Activated CD4-positive, alpha-beta T cell treated with anti-CD3 and anti-CD28 coated beads for 1 hour (primary cell): ENCODE measurements at regions not wholly inside any gene's neighbourhood (a gene's known extent, or its start where the extent isn't known, plus 50 kb on each side); places are given as distances from the start of the nearest gene placed in this dataset.
"Not testable (repeated sequence)": the region's sequence is repeated elsewhere in the genome, so short reads cannot be mapped to it uniquely, and the experiment has no call there.

ENCODE experiments used
- DNase-seq: peaks from one replicate; pipeline ENCODE4 v3.0.0-alpha.2; 2020

DNA sequence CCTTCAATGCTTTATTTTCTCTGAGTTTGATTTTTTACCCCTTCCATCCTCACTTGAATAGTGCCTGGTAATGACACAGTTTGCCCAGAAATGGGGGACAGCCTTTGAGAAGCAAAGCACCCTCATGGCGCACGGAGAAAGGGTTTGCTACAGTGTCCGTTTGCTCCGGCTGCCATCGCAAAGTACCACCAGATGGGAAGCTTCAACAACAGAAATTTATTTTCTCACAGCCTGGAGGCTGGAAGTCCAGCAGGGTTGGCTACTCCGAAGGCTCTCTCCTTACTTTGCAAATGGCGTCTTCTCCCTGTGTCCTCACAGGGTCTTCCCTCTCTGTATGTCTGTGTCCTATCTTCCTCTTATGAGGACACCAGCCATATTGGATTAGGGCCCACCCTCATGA, 327.7 kb upstream of the KAZN start:
- no peak for DNase-seq

- no peak for DNase-seq
Observed at GRCh38 chr1:14273811-14274210, 324.7 kb upstream of the KAZN start.

- DNase-seq = not testable (repeated sequence)
Observed at GRCh38 chr1:14279891-14280290, 318.6 kb upstream of the KAZN start.

- no peak for DNase-seq
Observed at GRCh38 chr1:14280909-14281308, 317.6 kb upstream of the KAZN start.

GRCh38 chr1:14281412-14281811, 317.1 kb upstream of the KAZN start:
- no peak for DNase-seq

DNA sequence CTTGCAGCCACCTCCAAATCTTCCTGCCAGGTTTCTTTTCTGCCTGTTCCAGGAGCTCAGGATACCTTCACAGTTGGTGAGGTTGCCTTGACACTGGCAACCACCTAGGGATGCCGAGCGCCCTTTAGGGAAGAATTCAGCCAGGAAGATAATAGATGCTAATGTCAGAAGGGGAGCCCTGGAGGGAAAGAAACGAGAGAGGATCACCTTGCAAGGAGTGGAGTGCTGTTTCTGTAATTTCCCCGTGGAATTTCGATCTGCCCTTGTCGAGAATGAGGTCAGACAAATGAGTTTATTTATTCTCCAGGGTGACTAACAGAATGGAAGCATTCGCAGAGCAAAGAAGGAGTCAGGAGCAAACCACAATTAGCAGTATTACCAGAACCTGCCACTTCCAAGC, 315.8 kb upstream of the KAZN start:
- DNase-seq = no peak

GRCh38 chr1:14285238-14285637, 313.2 kb upstream of the KAZN start:
- DNase-seq = no peak

GRCh38 chr1:14291182-14291581, 307.3 kb upstream of the KAZN start:
- DNase-seq = not testable (repeated sequence)

DNA sequence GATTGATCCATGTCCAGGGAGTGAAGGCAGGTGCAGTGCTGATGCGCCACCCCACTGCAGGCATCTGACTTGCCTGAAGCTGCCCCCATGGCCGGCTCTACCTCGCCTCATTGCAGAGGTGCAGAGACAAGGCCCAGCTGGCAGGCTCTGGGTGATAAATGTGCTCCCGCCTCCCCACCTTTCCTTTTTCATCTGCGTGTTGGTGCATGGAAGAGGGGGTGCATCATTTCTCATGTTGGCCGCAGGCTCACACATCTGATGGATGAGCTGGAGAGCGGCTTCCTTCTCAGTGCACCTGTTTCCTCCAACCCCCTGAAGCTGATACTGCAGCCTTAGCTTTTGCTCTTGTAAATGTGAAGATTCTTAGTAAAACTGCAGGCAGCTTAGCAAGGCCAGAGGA, 306.0 kb upstream of the KAZN start:
- DNase-seq = no peak

DNA sequence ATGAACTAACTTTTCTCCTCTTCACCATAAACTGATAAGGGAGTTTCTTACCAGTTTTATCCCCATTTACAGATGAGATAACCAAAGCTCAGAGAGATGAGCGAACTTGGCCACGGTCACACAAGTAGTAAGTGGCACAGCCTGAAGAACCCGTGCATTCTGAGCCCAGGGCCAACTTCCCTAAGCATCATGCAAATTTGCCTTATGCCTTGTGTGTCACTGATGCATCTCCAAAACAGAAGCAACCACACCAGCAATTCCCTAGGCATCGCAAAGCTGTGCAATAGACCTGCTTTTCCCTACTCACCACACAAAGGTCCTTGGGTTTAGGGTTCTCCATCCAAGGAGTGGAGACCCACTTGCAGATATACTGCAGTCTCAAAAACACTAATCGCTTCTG, 304.5 kb upstream of the KAZN start:
- no peak for DNase-seq

DNA sequence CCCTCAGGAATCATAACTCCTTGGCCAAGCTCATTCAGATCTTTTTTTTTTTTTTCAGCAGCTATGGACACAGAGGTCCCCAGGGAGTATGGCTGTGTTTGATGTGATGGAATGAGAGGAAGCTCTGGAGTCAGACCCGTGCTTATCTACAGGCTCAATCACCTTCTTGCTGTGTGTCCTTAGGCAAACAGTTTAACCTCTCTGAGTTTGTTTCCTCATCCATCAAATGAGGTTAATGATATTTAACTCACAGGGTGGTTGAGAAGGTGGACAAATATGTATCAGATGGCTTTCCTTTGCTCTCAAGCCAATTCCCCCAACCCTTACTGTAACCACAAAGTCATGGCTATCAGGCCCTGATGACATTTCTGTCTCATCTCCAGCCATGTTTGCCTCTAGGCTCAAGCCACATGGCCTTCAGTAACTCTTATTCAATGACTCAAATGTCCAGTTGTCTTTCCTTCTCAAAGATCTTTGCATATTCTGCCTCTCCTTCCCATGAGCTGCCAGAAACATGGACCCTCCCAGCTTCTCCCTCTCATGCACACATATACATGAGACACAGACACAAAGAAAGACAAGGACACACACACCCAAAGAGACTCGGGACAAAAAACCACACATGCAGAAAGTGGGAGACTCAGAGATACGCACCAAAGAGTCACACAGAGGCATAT, 303.5 kb upstream of the KAZN start:
- no peak for DNase-seq

DNA sequence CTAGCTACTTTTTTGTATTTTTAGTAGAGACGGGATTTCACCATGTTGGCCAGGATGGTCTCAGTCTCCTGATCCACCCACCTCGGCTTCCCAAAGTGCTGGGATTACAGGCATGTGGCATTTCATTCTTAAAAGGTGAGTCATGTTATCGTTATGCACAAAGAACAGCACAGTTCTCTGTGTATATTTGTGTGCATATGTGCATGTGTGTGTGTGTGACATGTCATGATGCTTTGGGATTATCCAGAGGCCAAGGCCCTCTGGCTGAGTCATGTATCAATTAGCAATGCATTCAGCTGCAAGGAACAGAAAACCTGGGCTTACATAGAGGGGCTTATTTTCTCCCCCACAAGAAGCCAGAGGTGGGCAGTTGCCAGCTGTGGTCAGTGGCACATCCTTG, 301.7 kb upstream of the KAZN start:
- DNase-seq = no peak

- no peak for DNase-seq
Observed at GRCh38 chr1:14297356-14297755, 301.1 kb upstream of the KAZN start.

DNA sequence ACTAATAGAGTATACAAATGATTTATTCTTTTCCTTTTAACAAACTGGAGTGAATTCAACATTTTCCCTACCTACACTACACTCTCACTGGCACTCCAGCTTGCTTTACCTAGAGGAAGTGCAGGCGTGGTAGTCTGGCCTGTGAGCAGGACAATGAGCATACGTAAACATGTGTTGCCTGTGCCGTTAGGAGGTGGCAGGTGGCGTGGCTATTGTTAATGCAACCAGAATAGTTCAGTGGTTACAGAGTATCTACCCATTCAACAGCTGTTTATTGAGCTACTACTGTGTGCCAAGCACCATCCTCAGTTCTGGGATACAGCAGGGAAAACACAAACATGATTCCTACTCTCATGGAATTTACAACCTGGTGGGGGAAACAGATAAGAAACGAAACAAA, 299.7 kb upstream of the KAZN start:
- DNase-seq = no peak

- no peak for DNase-seq
Observed at GRCh38 chr1:14300991-14301703, 297.3 kb upstream of the KAZN start.

- no peak for DNase-seq
Observed at GRCh38 chr1:14301704-14302024, 296.8 kb upstream of the KAZN start.

DNA sequence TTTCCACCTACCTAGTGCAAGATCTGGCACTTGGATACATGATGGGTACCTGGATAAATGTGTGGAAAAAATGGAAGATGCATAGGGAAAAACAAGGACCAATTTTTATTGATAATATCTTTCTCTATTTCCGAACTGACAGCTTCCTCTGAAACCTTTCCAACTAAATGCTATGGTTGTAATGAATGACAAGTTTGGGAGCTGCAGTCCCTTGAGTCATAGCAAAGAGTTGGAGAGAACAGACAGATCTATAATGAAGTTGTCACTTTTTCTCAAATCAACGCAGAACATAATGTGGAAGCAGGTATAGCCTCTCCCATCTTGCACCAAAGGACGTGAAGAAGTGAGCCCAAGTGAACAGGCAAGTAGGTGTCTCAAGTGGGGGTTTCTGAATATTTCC, 296.5 kb upstream of the KAZN start:
- DNase-seq = no peak

DNA sequence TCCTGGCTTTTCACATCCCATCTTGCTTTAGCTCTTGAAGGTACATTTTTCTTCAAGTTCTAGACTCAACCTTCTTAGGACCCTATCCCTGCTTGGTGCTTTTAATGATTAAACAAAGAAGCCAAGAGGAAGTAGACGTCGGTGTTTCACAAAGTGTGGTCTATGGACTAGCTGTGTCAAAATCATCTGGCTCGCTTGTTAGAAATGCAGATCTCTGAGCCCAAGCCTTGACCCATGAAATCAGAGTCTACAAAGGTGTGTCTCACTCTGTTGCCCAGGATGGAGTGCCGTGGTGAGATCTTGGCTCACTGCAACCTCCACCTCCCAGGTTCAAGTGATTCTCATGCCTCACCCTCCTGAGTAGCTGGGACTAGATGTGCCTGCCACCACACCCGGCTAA, 295.5 kb upstream of the KAZN start:
- DNase-seq = no peak

- DNase-seq = no peak
Observed at GRCh38 chr1:14304381-14304865, 294.1 kb upstream of the KAZN start.

DNA sequence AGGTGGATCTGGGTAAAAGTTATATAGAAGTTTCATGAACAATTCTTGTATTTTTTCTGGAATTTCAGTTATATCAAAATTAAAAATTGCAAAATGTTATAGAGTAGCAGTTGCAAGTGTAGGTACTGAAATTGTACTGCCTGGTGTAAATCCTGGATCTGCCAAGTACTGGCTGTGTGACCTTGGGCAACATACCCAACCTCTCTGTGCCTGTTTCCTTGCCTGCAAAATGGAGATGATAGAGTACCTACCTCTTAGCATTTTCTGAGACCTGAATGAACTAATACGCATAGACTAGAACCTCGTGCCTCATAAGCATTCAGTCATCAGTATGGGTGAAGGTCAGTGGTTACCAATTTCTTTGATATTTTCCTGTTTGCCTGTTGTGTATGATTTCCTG, 290.0 kb upstream of the KAZN start:
- DNase-seq = no peak

- DNase-seq = no peak
Observed at GRCh38 chr1:14309984-14310383, 288.5 kb upstream of the KAZN start.

GRCh38 chr1:14310476-14310875, 288.0 kb upstream of the KAZN start:
- DNase-seq = no peak

- no peak for DNase-seq
Observed at GRCh38 chr1:14313731-14314431, 284.6 kb upstream of the KAZN start.

GRCh38 chr1:14318830-14319229, 279.7 kb upstream of the KAZN start:
- no peak for DNase-seq
